GM23338 (cell line): ENCODE measurements at regions not wholly inside any gene's neighbourhood (a gene's known extent, or its start where the extent isn't known, plus 50 kb on each side); places are given as distances from the start of the nearest gene placed in this dataset.

Experiments used
- ATAC-seq: fragments of 200-7000 bp; cut with Tn5 transposase; 3 replicates; pipeline ENCODE4 v1.9.1; 2020
- DNase-seq: peaks from one replicate; pipeline ENCODE4 v3.0.0-alpha.2; 2015; ENCODE audit warnings: low spot score
- H2AFZ ChIP-seq: fragments of 200-600 bp; sonication (generic); 2 replicates; pipeline ENCODE4 v1.8.0; 2016; ENCODE audit warnings: antibody characterized with exemption, mild to moderate bottlenecking, moderate library complexity
- H3F3A ChIP-seq: fragments of 200-600 bp; sonication (generic); replicated peaks from 2 replicates; pipeline ENCODE4 v1.8.0; 2017; ENCODE audit warnings: antibody characterized with exemption, mixed run types, low read depth
- H3K27ac ChIP-seq: fragments of 200-600 bp; sonication (generic); 2 replicates; pipeline ENCODE4 v1.6.1; 2016; ENCODE audit warnings: low read depth
- H3K27me3 ChIP-seq: fragments of 200-600 bp; sonication (generic); 2 replicates; pipeline ENCODE4 v1.8.0; 2016; ENCODE audit warnings: mild to moderate bottlenecking, mixed run types, moderate library complexity; ENCODE audit not compliant: insufficient read depth
- H3K36me3 ChIP-seq: fragments of 200-600 bp; sonication (generic); 2 replicates; pipeline ENCODE4 v1.8.0; 2016; ENCODE audit warnings: mild to moderate bottlenecking; ENCODE audit not compliant: insufficient read depth
- H3K4me1 ChIP-seq: fragments of 200-600 bp; sonication (generic); 2 replicates; pipeline ENCODE4 v1.8.0; 2016; ENCODE audit warnings: mild to moderate bottlenecking, moderate library complexity; ENCODE audit not compliant: insufficient read depth
- H3K4me2 ChIP-seq: fragments of 200-600 bp; sonication (generic); 2 replicates; pipeline ENCODE4 v1.7.1; 2017; ENCODE audit warnings: mixed run types
- H3K4me3 ChIP-seq: fragments of 200-600 bp; sonication (generic); 2 replicates; pipeline ENCODE4 v1.6.1; 2016; ENCODE audit warnings: mixed run types
- H3K79me2 ChIP-seq: fragments of 200-600 bp; sonication (generic); replicated peaks from 2 replicates; pipeline ENCODE4 v1.8.0; 2017; ENCODE audit warnings: mild to moderate bottlenecking; ENCODE audit not compliant: insufficient read depth
- H3K9me2 ChIP-seq: fragments of 200-600 bp; sonication (generic); 2 replicates; pipeline ENCODE4 v1.8.0; 2017; ENCODE audit not compliant: insufficient read depth
- H4K20me1 ChIP-seq: fragments of 200-600 bp; sonication (generic); replicated peaks from 2 replicates; pipeline ENCODE4 v1.8.0; 2017; ENCODE audit warnings: mild to moderate bottlenecking; ENCODE audit not compliant: insufficient read depth
- H3K27ac Mint-ChIP-seq: 2 replicates; pipeline ENCODE4 v1.8.0; 2020; ENCODE audit warnings: inconsistent platforms, mild to moderate bottlenecking, moderate library complexity, mixed read lengths
- H3K27me3 Mint-ChIP-seq: 3 replicates; pipeline ENCODE4 v1.8.0; 2022; ENCODE audit warnings: low read depth, mild to moderate bottlenecking, moderate library complexity, mixed read lengths, inconsistent platforms; ENCODE audit not compliant: insufficient read depth, poor library complexity
- H3K36me3 Mint-ChIP-seq: 3 replicates; pipeline ENCODE4 v1.8.0; 2021; ENCODE audit warnings: low read depth, mild to moderate bottlenecking, inconsistent platforms, moderate library complexity, mixed read lengths
- H3K4me1 Mint-ChIP-seq: 3 replicates; pipeline ENCODE4 v1.8.0; 2020; ENCODE audit warnings: mild to moderate bottlenecking, inconsistent platforms, mixed read lengths
- H3K4me3 Mint-ChIP-seq: 3 replicates; pipeline ENCODE4 v1.8.0; 2021; ENCODE audit warnings: moderate library complexity, mild to moderate bottlenecking, inconsistent platforms, mixed read lengths
- H3K9me3 Mint-ChIP-seq: 3 replicates; pipeline ENCODE4 v1.8.0; 2020; ENCODE audit warnings: moderate library complexity, mild to moderate bottlenecking, inconsistent platforms, mixed read lengths
- CREB1 ChIP-seq: fragments of 250-450 bp; sonication (Bioruptor Pico); IDR thresholded peaks from 2 replicates; pipeline ENCODE4 v1.5.0; 2020; ENCODE audit warnings: low read depth, mild to moderate bottlenecking, moderate library complexity
- CTCF ChIP-seq, 2 experiments: fragments of 200-600 bp in 1 of 2; sonication (generic) in 1 of 2; conservative IDR thresholded peaks; 2 replicates each; pipeline versions ENCODE4 v1.5.1 to v1.6.1; 2016 to 2017; ENCODE audit warnings: antibody characterized with exemption in 2 of 2, low read depth in 2 of 2, mild to moderate bottlenecking in 2 of 2, moderate library complexity in 1 of 2
- EZH2 ChIP-seq: fragments of 200-600 bp; sonication (generic); IDR thresholded peaks from one replicate; pipeline ENCODE4 v1.8.0; 2017; ENCODE audit warnings: antibody characterized with exemption, mild to moderate bottlenecking, low read depth; ENCODE audit not compliant: unreplicated experiment
- EZH2phosphoT487 ChIP-seq: fragments of 200-600 bp; sonication (generic); IDR thresholded peaks from one replicate; pipeline ENCODE4 v1.8.1; 2018; ENCODE audit warnings: antibody characterized with exemption; ENCODE audit not compliant: unreplicated experiment
- NANOG ChIP-seq: IDR thresholded peaks from 2 replicates; pipeline ENCODE4 v1.6.1; 2016; ENCODE audit warnings: antibody characterized with exemption, borderline replicate concordance
- POLR2AphosphoS5 ChIP-seq: IDR thresholded peaks from 2 replicates; pipeline ENCODE4 v1.6.1; 2016; ENCODE audit warnings: antibody characterized with exemption, low read depth
- STAT1 ChIP-seq: IDR thresholded peaks from one replicate; pipeline ENCODE4 v1.6.1; 2016; ENCODE audit warnings: antibody characterized with exemption; ENCODE audit not compliant: unreplicated experiment
- ZNF114 ChIP-seq: fragments of 250-450 bp; sonication (Bioruptor Pico); IDR thresholded peaks from 2 replicates; pipeline ENCODE4 v1.5.0; 2020; ENCODE audit warnings: mild to moderate bottlenecking, moderate library complexity
- ZNF331 ChIP-seq: fragments of 250-450 bp; sonication (Bioruptor Pico); IDR thresholded peaks from 2 replicates; pipeline ENCODE4 v1.5.0; 2020; ENCODE audit warnings: low read depth, mild to moderate bottlenecking, moderate library complexity
- TF ChIP-seq, protein P1 (sequence below): IDR thresholded peaks from one replicate; pipeline ENCODE4 v1.6.1; 2018; ENCODE audit warnings: antibody characterized with exemption; ENCODE audit not compliant: unreplicated experiment

- no peak for TF ChIP-seq EZH2phosphoT487
- TF ChIP-seq POLR2AphosphoS5 = no peak
- TF ChIP-seq NANOG = no peak
- no peak for TF ChIP-seq CTCF (conservative IDR thresholded peaks at IDR 0.05; ENCODE audit: low read depth in 2 of 2)
- no peak for TF ChIP-seq EZH2
- TF ChIP-seq, protein P1, sequence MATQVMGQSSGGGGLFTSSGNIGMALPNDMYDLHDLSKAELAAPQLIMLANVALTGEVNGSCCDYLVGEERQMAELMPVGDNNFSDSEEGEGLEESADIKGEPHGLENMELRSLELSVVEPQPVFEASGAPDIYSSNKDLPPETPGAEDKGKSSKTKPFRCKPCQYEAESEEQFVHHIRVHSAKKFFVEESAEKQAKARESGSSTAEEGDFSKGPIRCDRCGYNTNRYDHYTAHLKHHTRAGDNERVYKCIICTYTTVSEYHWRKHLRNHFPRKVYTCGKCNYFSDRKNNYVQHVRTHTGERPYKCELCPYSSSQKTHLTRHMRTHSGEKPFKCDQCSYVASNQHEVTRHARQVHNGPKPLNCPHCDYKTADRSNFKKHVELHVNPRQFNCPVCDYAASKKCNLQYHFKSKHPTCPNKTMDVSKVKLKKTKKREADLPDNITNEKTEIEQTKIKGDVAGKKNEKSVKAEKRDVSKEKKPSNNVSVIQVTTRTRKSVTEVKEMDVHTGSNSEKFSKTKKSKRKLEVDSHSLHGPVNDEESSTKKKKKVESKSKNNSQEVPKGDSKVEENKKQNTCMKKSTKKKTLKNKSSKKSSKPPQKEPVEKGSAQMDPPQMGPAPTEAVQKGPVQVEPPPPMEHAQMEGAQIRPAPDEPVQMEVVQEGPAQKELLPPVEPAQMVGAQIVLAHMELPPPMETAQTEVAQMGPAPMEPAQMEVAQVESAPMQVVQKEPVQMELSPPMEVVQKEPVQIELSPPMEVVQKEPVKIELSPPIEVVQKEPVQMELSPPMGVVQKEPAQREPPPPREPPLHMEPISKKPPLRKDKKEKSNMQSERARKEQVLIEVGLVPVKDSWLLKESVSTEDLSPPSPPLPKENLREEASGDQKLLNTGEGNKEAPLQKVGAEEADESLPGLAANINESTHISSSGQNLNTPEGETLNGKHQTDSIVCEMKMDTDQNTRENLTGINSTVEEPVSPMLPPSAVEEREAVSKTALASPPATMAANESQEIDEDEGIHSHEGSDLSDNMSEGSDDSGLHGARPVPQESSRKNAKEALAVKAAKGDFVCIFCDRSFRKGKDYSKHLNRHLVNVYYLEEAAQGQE = no peak
- TF ChIP-seq ZNF114 (CRISPR knock-in tag) = no peak
- no peak for TF ChIP-seq STAT1
- TF ChIP-seq CREB1 (CRISPR knock-in tag) = no peak
Observed at GRCh38 chr4:45527160-45527559, 596.7 kb downstream of the GABRG1 start (continued).

GRCh38 chr4:45518832-45519231, 605.0 kb downstream of the GABRG1 start:
- peaks cover 70% of the 10 kb centered on the region for H3K9me3 Mint-ChIP-seq
- DNase-seq (peak; percentile 31), ATAC-seq (no peak; the same call in 2 of the 3 replicates)
- Histone ChIP-seq H3K79me2 (no peaks in the 10 kb centered on the region), H4K20me1 (no peaks in the 10 kb centered on the region), H3K4me1 (no peaks in the 10 kb centered on the region), H3K4me3 (no peak overlapping the region), H2AFZ (peak overlapping the region; percentile 81; the same call in 1 of the 2 replicates), H3K27me3 (no peaks in the 10 kb centered on the region), H3K27ac (no peak overlapping the region), H3F3A (no peaks in the 10 kb centered on the region), H3K36me3 (no peaks in the 10 kb centered on the region), H3K9me2 (peaks cover 6% of the 10 kb centered on the region; the same call in 1 of the 2 replicates), H3K4me2 (no peak overlapping the region)
- H3K4me3 Mint-ChIP-seq = no peak overlapping the region
- H3K4me1 Mint-ChIP-seq = no peaks in the 10 kb centered on the region
- no peak for TF ChIP-seq ZNF331 (CRISPR knock-in tag)
- TF ChIP-seq CTCF (conservative IDR thresholded peaks at IDR 0.05; ENCODE audit: low read depth in 2 of 2) = peak; percentile 33 to 59
- no peak for TF ChIP-seq STAT1
- TF ChIP-seq, protein P1 = no peak
- H3K27me3 Mint-ChIP-seq = peaks cover 2% of the 10 kb centered on the region
- peaks cover 5% of the 10 kb centered on the region; the same call in 2 of the 3 replicates for H3K36me3 Mint-ChIP-seq
- no peak overlapping the region for H3K27ac Mint-ChIP-seq
